Subcutaneous abdominal adipose tissue (tissue), 5 donors: ENCODE measurements at regions not wholly inside any gene's neighbourhood (a gene's known extent, or its start where the extent isn't known, plus 50 kb on each side); places are given as distances from the start of the nearest gene placed in this dataset.

Experiments
- H3K27ac ChIP-seq: one replicate; pipeline ENCODE4 v1.7.0; 2013; ENCODE audit warnings: low read depth, mild to moderate bottlenecking, inconsistent platforms, low read length, moderate library complexity
- H3K27me3 ChIP-seq, 5 donors: one replicate each; pipeline ENCODE4 v1.7.0; 2013; ENCODE audit warnings: low read length in 5 of 5, inconsistent platforms in 1 of 5; ENCODE audit not compliant: control insufficient read depth in 5 of 5, insufficient read depth in 4 of 5
- H3K36me3 ChIP-seq, 5 donors: one replicate each; pipeline ENCODE4 v1.7.0; 2013; ENCODE audit warnings: low read length in 5 of 5; ENCODE audit not compliant: control insufficient read depth in 5 of 5, insufficient read depth in 5 of 5
- H3K4me1 ChIP-seq, 5 donors: one replicate each; pipeline ENCODE4 v1.7.0; 2013; ENCODE audit warnings: low read length in 5 of 5, mild to moderate bottlenecking in 3 of 5, moderate library complexity in 1 of 5; ENCODE audit not compliant: control insufficient read depth in 5 of 5, insufficient read depth in 5 of 5
- H3K4me3 ChIP-seq, 5 donors: one replicate each; pipeline ENCODE4 v1.7.0; 2013; ENCODE audit warnings: low read length in 5 of 5, low read depth in 1 of 5
- H3K9ac ChIP-seq, 5 donors: one replicate each; pipeline ENCODE4 v1.7.0; 2013; ENCODE audit warnings: low read length in 5 of 5, mild to moderate bottlenecking in 4 of 5, moderate library complexity in 3 of 5
- H3K9me3 ChIP-seq, 5 donors: one replicate each; pipeline ENCODE4 v1.7.0; 2013; ENCODE audit warnings: low read length in 5 of 5; ENCODE audit not compliant: control insufficient read depth in 5 of 5
- donor health status: healthy.
- donor health status: healthy.
- donor health status: healthy.
- donor health status: healthy.
- donor health status: healthy.

GRCh38 chr7:155212301-155213015 lies 85.2 kb upstream of the INSIG1 start:
- Histone ChIP-seq H3K36me3 (no peaks in the 10 kb centered on the region), H3K27me3 (peaks cover 0 to 12% (median 0%) of the 10 kb centered on the region in 5 donors), H3K4me1 (peaks cover 9 to 33% (median 24%) of the 10 kb centered on the region in 5 donors), H3K4me3 (no peak overlapping the region), H3K9me3 (peaks cover 0 to 2% (median 0%) of the 10 kb centered on the region in 5 donors), H3K9ac (no peak overlapping the region), H3K27ac (no peak overlapping the region)

GRCh38 chr7:155213385-155213784 lies 84.3 kb upstream of the INSIG1 start:
- Histone ChIP-seq H3K4me3 (peak overlapping the region in 1 of 5 donors; percentile 6), H3K9me3 (peaks cover 0 to 2% (median 0%) of the 10 kb centered on the region in 5 donors), H3K36me3 (no peaks in the 10 kb centered on the region), H3K4me1 (peaks cover 7 to 30% (median 24%) of the 10 kb centered on the region in 5 donors), H3K9ac (peak overlapping the region in 1 of 5 donors; percentile 35), H3K27ac (no peak overlapping the region), H3K27me3 (peaks cover 0 to 12% (median 2%) of the 10 kb centered on the region in 5 donors)

DNA sequence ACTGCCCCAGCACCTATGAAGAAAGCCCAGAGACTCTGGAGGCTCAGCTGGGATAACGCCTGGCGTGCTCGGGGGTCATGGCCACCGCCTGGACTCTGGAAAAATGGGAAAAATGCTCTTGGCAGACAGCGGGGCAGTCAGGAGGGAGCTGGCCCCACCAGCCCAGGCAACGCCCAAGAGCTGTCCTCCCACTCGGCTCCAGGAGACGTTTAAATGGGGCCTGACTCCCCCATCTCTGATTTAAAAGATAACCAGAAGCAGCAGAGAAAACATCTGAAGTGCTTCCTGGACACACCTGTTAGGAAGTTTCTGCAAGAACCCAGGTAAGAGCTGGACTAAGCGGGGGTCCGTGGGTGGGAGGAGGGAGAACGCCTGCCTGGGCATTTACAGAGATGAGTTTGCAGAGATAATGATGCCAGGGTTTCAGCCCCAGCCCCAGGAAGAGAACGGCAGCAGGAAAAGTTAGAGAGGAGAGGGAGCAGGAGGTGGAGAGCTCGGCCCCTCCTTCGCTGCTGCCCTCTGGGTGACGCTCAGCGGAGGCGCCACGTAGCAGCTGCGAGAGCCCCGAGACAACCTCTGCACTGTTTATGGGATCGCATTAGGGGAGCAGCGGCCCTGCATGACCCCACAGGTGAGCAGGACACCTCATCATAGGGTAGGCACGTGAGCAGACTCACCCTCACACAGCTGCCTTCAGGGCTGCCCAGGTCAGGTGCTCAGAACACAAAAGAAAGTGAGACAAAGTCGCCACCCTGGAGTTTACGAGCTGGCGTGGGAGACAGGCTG lies 83.5 kb upstream of the INSIG1 start:
- peaks cover 0 to 7% (median 3%) of the 10 kb centered on the region in 5 donors for H3K27me3 ChIP-seq
- no peaks in the 10 kb centered on the region for H3K9me3 ChIP-seq
- H3K36me3 ChIP-seq, result no peaks in the 10 kb centered on the region
- H3K27ac ChIP-seq, result no peak overlapping the region
- H3K9ac ChIP-seq, result peak overlapping the region in 2 of 5 donors; percentile 26 to 75
- H3K4me1 ChIP-seq, result peaks cover 2 to 27% (median 21%) of the 10 kb centered on the region in 5 donors
- H3K4me3 ChIP-seq, result peak overlapping the region; percentile 53 to 83 (median 60)

- H3K36me3 ChIP-seq, result no peaks in the 10 kb centered on the region
- H3K27me3 ChIP-seq, result peaks cover 0 to 7% (median 3%) of the 10 kb centered on the region in 5 donors
- H3K9ac ChIP-seq, result no peak overlapping the region
- H3K4me1 ChIP-seq, result peaks cover 2 to 29% (median 23%) of the 10 kb centered on the region in 5 donors
- no peak overlapping the region for H3K4me3 ChIP-seq
- H3K27ac ChIP-seq, result no peak overlapping the region
- H3K9me3 ChIP-seq, result no peaks in the 10 kb centered on the region
These were observed 81.9 kb upstream of the INSIG1 start for GRCh38 chr7:155215576-155216325.

GRCh38 chr7:155216475-155217272 lies 81.0 kb upstream of the INSIG1 start:
- Histone ChIP-seq H3K27me3 (peaks cover 0 to 7% (median 3%) of the 10 kb centered on the region in 5 donors), H3K9ac (no peak overlapping the region), H3K4me3 (no peak overlapping the region), H3K9me3 (no peaks in the 10 kb centered on the region), H3K27ac (no peak overlapping the region), H3K36me3 (no peaks in the 10 kb centered on the region), H3K4me1 (peaks cover 2 to 30% (median 23%) of the 10 kb centered on the region in 5 donors)

DNA sequence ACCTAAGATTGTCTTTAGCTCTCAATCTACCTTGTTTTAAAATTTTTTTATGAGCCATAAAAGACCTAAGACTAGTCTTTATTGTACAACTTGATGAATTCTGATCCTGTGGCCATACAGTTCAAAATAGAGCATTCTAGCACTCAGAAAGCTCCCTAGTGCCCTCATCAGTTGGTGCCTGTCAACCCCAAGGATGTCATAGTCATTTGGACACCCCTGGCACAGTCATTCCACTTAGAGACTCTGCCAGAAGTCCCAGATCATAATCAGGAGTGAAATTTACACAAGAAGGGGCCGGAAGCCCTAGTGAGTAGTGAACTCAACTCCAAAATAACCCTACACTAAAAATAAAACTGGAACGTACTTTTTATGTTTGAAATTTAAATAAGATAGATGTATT lies 80.0 kb upstream of the INSIG1 start:
- H3K27me3 ChIP-seq, result peaks cover 0 to 7% (median 3%) of the 10 kb centered on the region in 5 donors
- no peaks in the 10 kb centered on the region for H3K9me3 ChIP-seq
- H3K27ac ChIP-seq, result no peak overlapping the region
- no peak overlapping the region for H3K9ac ChIP-seq
- H3K36me3 ChIP-seq, result no peaks in the 10 kb centered on the region
- H3K4me3 ChIP-seq, result no peak overlapping the region
- H3K4me1 ChIP-seq, result peaks cover 2 to 33% (median 23%) of the 10 kb centered on the region in 5 donors

- no peak overlapping the region for H3K9ac ChIP-seq
- H3K27me3 ChIP-seq, result peaks cover 0 to 7% (median 3%) of the 10 kb centered on the region in 5 donors
These were observed 79.2 kb upstream of the INSIG1 start for GRCh38 chr7:155218276-155219153.

DNA sequence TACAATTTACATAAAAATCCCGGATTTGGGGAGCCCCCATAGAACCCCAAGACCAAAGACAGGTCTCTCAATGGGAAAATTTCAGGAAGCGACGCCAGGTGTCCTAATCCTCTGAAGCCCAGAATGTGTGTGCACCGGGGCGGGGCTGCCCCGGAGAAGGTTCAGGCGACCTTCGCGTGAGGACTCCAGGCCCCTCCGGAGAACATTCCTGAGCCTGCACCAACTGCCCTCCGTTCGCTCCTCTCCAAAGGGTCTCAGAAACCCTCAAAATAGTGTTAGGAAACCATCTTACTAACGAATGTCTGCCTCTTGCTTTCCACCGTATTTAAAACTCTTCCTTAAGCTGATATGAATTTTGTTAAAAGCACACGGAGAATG lies 78.5 kb upstream of the INSIG1 start:
- no peak overlapping the region for H3K4me3 ChIP-seq
- H3K9ac ChIP-seq, result no peak overlapping the region
- peaks cover 0 to 7% (median 3%) of the 10 kb centered on the region in 5 donors for H3K27me3 ChIP-seq
- no peaks in the 10 kb centered on the region for H3K9me3 ChIP-seq
- no peaks in the 10 kb centered on the region for H3K36me3 ChIP-seq
- peaks cover 0 to 34% (median 22%) of the 10 kb centered on the region in 5 donors for H3K4me1 ChIP-seq
- no peak overlapping the region for H3K27ac ChIP-seq

More at GRCh38 chr7:155218276-155219153, 79.2 kb upstream of the INSIG1 start:
- Histone ChIP-seq H3K4me1 (peaks cover 0 to 39% (median 28%) of the 10 kb centered on the region in 5 donors), H3K27ac (no peak overlapping the region), H3K4me3 (no peak overlapping the region), H3K36me3 (no peaks in the 10 kb centered on the region), H3K9me3 (no peaks in the 10 kb centered on the region)
